ENCODE measurements at regions not wholly inside any gene's neighbourhood (a gene's known extent, or its start where the extent isn't known, plus 50 kb on each side); places are given as distances from the start of the nearest gene placed in this dataset.

- DNase-seq (ENCODE audit: low read depth, low spot score), result no peak
- no peak for TF ChIP-seq ZNF274 (IDR thresholded peaks at IDR 0.05; ENCODE audit: low read depth, low read length)
- TF ChIP-seq SUZ12 (IDR thresholded peaks at IDR 0.05; ENCODE audit: extremely low read depth, insufficient read depth, insufficient read length), result no peak
- Histone ChIP-seq H3K4me1 (ENCODE audit: insufficient read depth, insufficient read length) (peaks cover 5% of the 10 kb centered on the region), H3K27me3 (ENCODE audit: insufficient read depth, insufficient read length) (no peaks in the 10 kb centered on the region), H3K4me3 (ENCODE audit: insufficient read length, low read depth) (no peak overlapping the region), H3K36me3 (ENCODE audit: insufficient read depth, insufficient read length, low read length) (no peaks in the 10 kb centered on the region), H3K9ac (ENCODE audit: insufficient read length, low read depth) (no peak overlapping the region), H3K9me3 (ENCODE audit: insufficient read depth, low read length) (peaks cover 11% of the 10 kb centered on the region; the same call in 1 of the 2 replicates)
Measured at GRCh38 chr16:79402356-79402755, 198.2 kb downstream of the MAF start.

- Histone ChIP-seq H3K27me3 (ENCODE audit: insufficient read depth, insufficient read length) (no peaks in the 10 kb centered on the region), H3K4me1 (ENCODE audit: insufficient read depth, insufficient read length) (peaks cover 5% of the 10 kb centered on the region), H3K4me3 (ENCODE audit: insufficient read length, low read depth) (no peak overlapping the region), H3K9ac (ENCODE audit: insufficient read length, low read depth) (no peak overlapping the region), H3K36me3 (ENCODE audit: insufficient read depth, insufficient read length, low read length) (no peaks in the 10 kb centered on the region), H3K9me3 (ENCODE audit: insufficient read depth, low read length) (peaks cover 11% of the 10 kb centered on the region; the same call in 1 of the 2 replicates)
- no peak for DNase-seq (ENCODE audit: low read depth, low spot score)
- TF ChIP-seq YY1 (IDR thresholded peaks at IDR 0.05; ENCODE audit: insufficient read depth, insufficient read length), result no peak
- TF ChIP-seq ZNF274 (IDR thresholded peaks at IDR 0.05; ENCODE audit: low read depth, low read length), result no peak
- TF ChIP-seq SUZ12 (IDR thresholded peaks at IDR 0.05; ENCODE audit: extremely low read depth, insufficient read depth, insufficient read length), result no peak
Measured at GRCh38 chr16:79401782-79402181, 198.8 kb downstream of the MAF start.

DNA sequence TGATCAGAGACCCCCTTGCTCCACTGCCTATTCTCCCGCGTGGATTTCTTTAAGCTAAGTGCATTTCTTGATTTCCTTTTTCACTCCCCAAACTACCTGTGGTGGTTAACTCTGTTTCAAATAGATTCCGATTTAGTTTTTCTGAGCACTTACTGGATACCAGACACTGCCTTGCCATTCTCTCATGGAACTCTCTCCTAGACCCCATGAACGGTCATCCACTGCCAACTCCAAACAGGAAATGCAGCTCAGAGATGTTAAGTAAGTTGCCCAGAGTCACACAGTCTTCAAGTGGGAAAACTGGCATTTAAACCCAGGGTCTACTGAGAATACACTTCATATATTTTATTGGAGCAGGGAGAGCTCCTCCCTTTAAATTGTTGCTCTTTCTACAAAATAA is 199.4 kb downstream of the MAF start:
- peaks cover 5% of the 10 kb centered on the region; the same call in 1 of the 2 replicates for H3K9me3 ChIP-seq (ENCODE audit: insufficient read depth, low read length)
- no peak overlapping the region for H3K4me3 ChIP-seq (ENCODE audit: insufficient read length, low read depth)
- H3K36me3 ChIP-seq (ENCODE audit: insufficient read depth, insufficient read length, low read length), result no peaks in the 10 kb centered on the region
- no peak for DNase-seq (ENCODE audit: low read depth, low spot score)
- H3K27me3 ChIP-seq (ENCODE audit: insufficient read depth, insufficient read length), result no peaks in the 10 kb centered on the region
- TF ChIP-seq SUZ12 (IDR thresholded peaks at IDR 0.05; ENCODE audit: extremely low read depth, insufficient read depth, insufficient read length), result no peak
- no peak for TF ChIP-seq YY1 (IDR thresholded peaks at IDR 0.05; ENCODE audit: insufficient read depth, insufficient read length)
- TF ChIP-seq ZNF274 (IDR thresholded peaks at IDR 0.05; ENCODE audit: low read depth, low read length), result no peak
- peaks cover 5% of the 10 kb centered on the region for H3K4me1 ChIP-seq (ENCODE audit: insufficient read depth, insufficient read length)
- H3K9ac ChIP-seq (ENCODE audit: insufficient read length, low read depth), result no peak overlapping the region

DNA sequence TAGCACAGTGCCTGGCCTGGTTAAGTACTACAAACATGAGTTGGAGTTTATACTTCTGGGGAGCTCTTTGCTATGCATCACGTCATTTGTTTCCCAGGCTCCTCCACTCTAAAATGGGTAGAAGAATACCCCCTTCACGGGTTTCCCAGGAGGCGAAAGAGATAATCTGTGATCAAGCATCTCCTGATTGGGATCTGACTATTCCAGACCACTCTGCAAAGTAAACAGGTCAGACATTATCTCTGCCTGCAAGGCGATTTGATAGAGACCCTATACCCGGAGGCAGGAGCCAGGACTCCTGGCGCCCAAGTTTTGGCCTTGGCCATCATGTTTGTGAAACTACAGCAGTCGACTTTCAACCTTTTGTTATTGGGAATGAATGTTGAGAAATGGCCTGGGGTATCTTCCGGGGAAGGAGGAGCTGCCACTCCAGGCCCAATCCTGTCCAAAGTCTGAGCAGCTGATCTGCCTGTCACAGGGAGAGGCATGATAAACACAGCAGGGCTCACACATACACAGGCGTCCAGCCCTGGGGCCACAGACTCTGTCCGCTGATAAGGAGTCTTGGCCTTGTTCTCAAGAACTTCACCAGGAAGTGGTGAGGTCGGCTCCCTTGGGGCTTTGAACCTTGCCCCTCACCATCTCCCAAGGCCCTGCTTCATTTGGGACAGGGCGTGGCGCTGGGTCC is 199.9 kb downstream of the MAF start:
- Histone ChIP-seq H3K9ac (ENCODE audit: insufficient read length, low read depth) (no peak overlapping the region), H3K36me3 (ENCODE audit: insufficient read depth, insufficient read length, low read length) (no peaks in the 10 kb centered on the region), H3K27me3 (ENCODE audit: insufficient read depth, insufficient read length) (no peaks in the 10 kb centered on the region), H3K9me3 (ENCODE audit: insufficient read depth, low read length) (no peaks in the 10 kb centered on the region), H3K4me3 (ENCODE audit: insufficient read length, low read depth) (no peak overlapping the region), H3K4me1 (ENCODE audit: insufficient read depth, insufficient read length) (peaks cover 5% of the 10 kb centered on the region)
- TF ChIP-seq SUZ12 (IDR thresholded peaks at IDR 0.05; ENCODE audit: extremely low read depth, insufficient read depth, insufficient read length) (no peak), YY1 (IDR thresholded peaks at IDR 0.05; ENCODE audit: insufficient read depth, insufficient read length) (no peak), ZNF274 (IDR thresholded peaks at IDR 0.05; ENCODE audit: low read depth, low read length) (no peak)
- DNase-seq (ENCODE audit: low read depth, low spot score), result no peak

DNA sequence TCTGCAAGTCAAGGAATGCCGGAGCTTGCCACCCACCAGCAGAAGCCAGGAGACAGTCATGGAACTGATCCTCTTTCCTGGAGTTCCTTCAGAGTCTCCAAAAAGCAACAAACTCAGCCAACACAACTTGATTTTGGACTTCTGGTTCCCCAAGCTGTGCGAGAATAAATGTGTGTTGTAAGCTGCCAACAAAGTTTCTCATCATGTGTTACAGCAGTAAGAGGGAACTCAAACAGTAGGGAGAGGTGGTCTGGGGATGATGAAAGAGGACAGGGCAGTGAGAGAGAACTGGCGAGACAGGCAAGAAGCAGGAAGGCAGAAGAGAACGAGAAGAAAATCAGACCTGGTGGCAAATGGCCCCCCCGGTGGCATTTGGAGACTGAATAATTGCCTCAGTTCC is 204.9 kb downstream of the MAF start:
- H3K36me3 ChIP-seq (ENCODE audit: insufficient read depth, insufficient read length, low read length), result no peaks in the 10 kb centered on the region
- no peak overlapping the region for H3K4me3 ChIP-seq (ENCODE audit: insufficient read length, low read depth)
- H3K27me3 ChIP-seq (ENCODE audit: insufficient read depth, insufficient read length), result no peaks in the 10 kb centered on the region
- H3K4me1 ChIP-seq (ENCODE audit: insufficient read depth, insufficient read length), result peaks cover 6% of the 10 kb centered on the region
- TF ChIP-seq YY1 (IDR thresholded peaks at IDR 0.05; ENCODE audit: insufficient read depth, insufficient read length) (no peak), ZNF274 (IDR thresholded peaks at IDR 0.05; ENCODE audit: low read depth, low read length) (no peak), SUZ12 (IDR thresholded peaks at IDR 0.05; ENCODE audit: extremely low read depth, insufficient read depth, insufficient read length) (no peak)
- no peak overlapping the region for H3K9ac ChIP-seq (ENCODE audit: insufficient read length, low read depth)
- H3K9me3 ChIP-seq (ENCODE audit: insufficient read depth, low read length), result no peaks in the 10 kb centered on the region
- DNase-seq (ENCODE audit: low read depth, low spot score), result no peak

- Histone ChIP-seq H3K36me3 (ENCODE audit: insufficient read depth, insufficient read length, low read length) (no peaks in the 10 kb centered on the region), H3K27me3 (ENCODE audit: insufficient read depth, insufficient read length) (no peaks in the 10 kb centered on the region), H3K4me3 (ENCODE audit: insufficient read length, low read depth) (no peak overlapping the region), H3K9me3 (ENCODE audit: insufficient read depth, low read length) (no peaks in the 10 kb centered on the region), H3K4me1 (ENCODE audit: insufficient read depth, insufficient read length) (peaks cover 6% of the 10 kb centered on the region), H3K9ac (ENCODE audit: insufficient read length, low read depth) (no peak overlapping the region)
- TF ChIP-seq YY1 (IDR thresholded peaks at IDR 0.05; ENCODE audit: insufficient read depth, insufficient read length) (no peak), SUZ12 (IDR thresholded peaks at IDR 0.05; ENCODE audit: extremely low read depth, insufficient read depth, insufficient read length) (no peak), ZNF274 (IDR thresholded peaks at IDR 0.05; ENCODE audit: low read depth, low read length) (no peak)
- no peak for DNase-seq (ENCODE audit: low read depth, low spot score)
Measured at GRCh38 chr16:79394206-79394605, 206.3 kb downstream of the MAF start.

- no peak overlapping the region for H3K9ac ChIP-seq (ENCODE audit: insufficient read length, low read depth)
- H3K36me3 ChIP-seq (ENCODE audit: insufficient read depth, insufficient read length, low read length), result no peaks in the 10 kb centered on the region
- no peak for TF ChIP-seq SUZ12 (IDR thresholded peaks at IDR 0.05; ENCODE audit: extremely low read depth, insufficient read depth, insufficient read length)
- TF ChIP-seq ZNF274 (IDR thresholded peaks at IDR 0.05; ENCODE audit: low read depth, low read length), result no peak
- no peak for TF ChIP-seq YY1 (IDR thresholded peaks at IDR 0.05; ENCODE audit: insufficient read depth, insufficient read length)
- DNase-seq (ENCODE audit: low read depth, low spot score), result no peak
- H3K4me3 ChIP-seq (ENCODE audit: insufficient read length, low read depth), result no peak overlapping the region
- H3K4me1 ChIP-seq (ENCODE audit: insufficient read depth, insufficient read length), result peaks cover 6% of the 10 kb centered on the region
- no peaks in the 10 kb centered on the region for H3K9me3 ChIP-seq (ENCODE audit: insufficient read depth, low read length)
- H3K27me3 ChIP-seq (ENCODE audit: insufficient read depth, insufficient read length), result no peaks in the 10 kb centered on the region
Measured at GRCh38 chr16:79393564-79393963, 207.0 kb downstream of the MAF start.
